Activated CD4-positive, alpha-beta T cell treated with anti-CD3 and anti-CD28 coated beads, Interleukin-2, amount 50 U/mL, for 48 hours (primary cell): ENCODE measurements at regions not wholly inside any gene's neighbourhood (a gene's known extent, or its start where the extent isn't known, plus 50 kb on each side); places are given as distances from the start of the nearest gene placed in this dataset.

Source experiments
- DNase-seq, 2 experiments: peaks; one replicate each; pipeline ENCODE4 v3.0.0-alpha.2; 2020

GRCh38 chr1:83670909-83671565, 327.9 kb downstream of the TTLL7 start:
- no peak for DNase-seq

- DNase-seq = no peak
These were observed 357.0 kb downstream of the TTLL7 start for GRCh38 chr1:83641796-83642443.

- no peak for DNase-seq
These were observed 357.7 kb downstream of the TTLL7 start for GRCh38 chr1:83641206-83641658.

GRCh38 chr1:83639785-83640184, 359.1 kb downstream of the TTLL7 start:
- no peak for DNase-seq

- DNase-seq = no peak
These were observed 361.3 kb downstream of the TTLL7 start for GRCh38 chr1:83637586-83637985.

GRCh38 chr1:83637009-83637408, 361.9 kb downstream of the TTLL7 start:
- no peak for DNase-seq

GRCh38 chr1:83632906-83633305, 366.0 kb downstream of the TTLL7 start:
- peak; percentile 4 to 16 for DNase-seq

GRCh38 chr1:83631851-83632250, 367.1 kb downstream of the TTLL7 start:
- DNase-seq = no peak

- DNase-seq = no peak
These were observed 371.9 kb downstream of the TTLL7 start for GRCh38 chr1:83627045-83627444.

GRCh38 chr1:83626603-83627002, 372.3 kb downstream of the TTLL7 start:
- no peak for DNase-seq

- no peak for DNase-seq
These were observed 373.3 kb downstream of the TTLL7 start for GRCh38 chr1:83625646-83626045.

GRCh38 chr1:83620016-83620415, 378.9 kb downstream of the TTLL7 start:
- DNase-seq = no peak

- no peak for DNase-seq
These were observed 379.6 kb downstream of the TTLL7 start for GRCh38 chr1:83619170-83619896.

GRCh38 chr1:83617883-83618282, 381.0 kb downstream of the TTLL7 start:
- no peak for DNase-seq

GRCh38 chr1:83615370-83615769, 383.6 kb downstream of the TTLL7 start:
- no peak for DNase-seq

GRCh38 chr1:83606416-83606955, 392.4 kb downstream of the TTLL7 start:
- DNase-seq = no peak

GRCh38 chr1:83596331-83596730, 402.6 kb downstream of the TTLL7 start:
- DNase-seq = no peak

- no peak for DNase-seq
These were observed 405.9 kb downstream of the TTLL7 start for GRCh38 chr1:83593073-83593472.

GRCh38 chr1:83588140-83588539, 410.8 kb downstream of the TTLL7 start:
- no peak for DNase-seq

GRCh38 chr1:83583351-83584014, 415.4 kb downstream of the TTLL7 start:
- peak; percentile 5 to 13 for DNase-seq

- no peak for DNase-seq
These were observed 417.2 kb downstream of the TTLL7 start for GRCh38 chr1:83581747-83582146.

GRCh38 chr1:83574791-83575190, 424.1 kb downstream of the TTLL7 start:
- DNase-seq = no peak

GRCh38 chr1:83573776-83574175, 425.2 kb downstream of the TTLL7 start:
- DNase-seq = no peak
